Heart right ventricle (tissue), 16 donors: ENCODE measurements at regions not wholly inside any gene's neighbourhood (a gene's known extent, or its start where the extent isn't known, plus 50 kb on each side); places are given as distances from the start of the nearest gene placed in this dataset.

Experiments
- ATAC-seq, 8 donors: fragments of 200-7000 bp; cut with Tn5 transposase; one replicate each; pipeline ENCODE4 v1.9.1; 2020; ENCODE audit warnings: mild to moderate bottlenecking in 8 of 8, moderate library complexity in 8 of 8, moderate number of reproducible peaks in 1 of 8
- DNase-seq, 2 donors: peaks; one replicate each; pipeline ENCODE4 v3.0.0-alpha.2; 2020
- H3K27ac ChIP-seq, 10 donors: fragments of 200-600 bp; sonication (generic) in 2 of 10; one replicate each; pipeline versions ENCODE4 v1.5.0 to v1.8.0; 2020 to 2022; ENCODE audit warnings: mild to moderate bottlenecking in 3 of 10
- H3K27me3 ChIP-seq, 7 donors: fragments of 200-600 bp; one replicate each; pipeline ENCODE4 v1.8.0; 2021 to 2022; ENCODE audit warnings: mild to moderate bottlenecking in 2 of 7
- H3K36me3 ChIP-seq, 9 donors: fragments of 200-600 bp; sonication (generic) in 1 of 9; one replicate each; pipeline versions ENCODE4 v1.5.0 to v1.8.0; 2020 to 2022; ENCODE audit warnings: mild to moderate bottlenecking in 2 of 9
- H3K4me1 ChIP-seq, 9 donors: fragments of 200-600 bp; sonication (generic) in 1 of 9; one replicate each; pipeline versions ENCODE4 v1.5.0 to v1.8.0; 2020 to 2022; ENCODE audit warnings: mild to moderate bottlenecking in 4 of 9
- H3K4me3 ChIP-seq, 10 donors: fragments of 200-600 bp; sonication (generic) in 2 of 10; one replicate each; pipeline versions ENCODE4 v1.5.0 to v1.8.0; 2020 to 2022; ENCODE audit warnings: mild to moderate bottlenecking in 7 of 10, moderate library complexity in 2 of 10
- H3K9me3 ChIP-seq, 11 donors: fragments of 200-600 bp in 10 of 11; sonication (generic) in 2 of 11; one replicate each; pipeline versions ENCODE4 v1.5.0 to v1.8.0; 2013 to 2022; ENCODE audit warnings: mild to moderate bottlenecking in 2 of 11, control low read depth in 1 of 11, moderate library complexity in 1 of 11
- WGBS, 2 donors: extraction: QIAGEN DNeasy Blood & Tissue Kit; methylation state at CpG; one replicate each; pipeline ENCODE4 v1.1.7; 2013; ENCODE audit warnings: inconsistent platforms in 1 of 2; 5-methylcytosine and 5-hydroxymethylcytosine counted together
- intact Hi-C, 10 donors: fragments of 100-400 bp; cut with DNase I; formaldehyde crosslinking; loops; one replicate each; pipeline versions ENCODE4 v1.11.1 to v1.14.2; 2022
- TF ChIP-seq, protein P1 (sequence below), 9 donors: fragments of 200-600 bp; sonication (generic) in 2 of 9; IDR thresholded peaks; one replicate each; pipeline versions ENCODE4 v1.5.0 to v1.8.0; 2021 to 2022; ENCODE audit warnings: antibody characterized with exemption in 9 of 9, mild to moderate bottlenecking in 5 of 9, moderate library complexity in 1 of 9
- donor health status: Arrhythmogenic right ventricular cardiomyopathy.
- donor health status: ischemic (EF 13 %, LVEDD 7.1; RV severe dilation, severe dysfunction).
- donor health status: healthy with polysubstance abuse.
- donor health status: DM: no; HTN: yes; CAD: no.
- donor health status: DM: no; HTN: no; CAD: no.
- donor health status: ischemic (EF 25% LVEDD 6.9; RV normal size, moderate dysfunction).
- donor health status: ischemic (EF 25% LVEDD 5.7; RV mildly dilated, moderate dysfunction).
- donor health status: healthy.
- donor health status: DM: yes; HTN: yes; CAD: no.
- donor health status: Ischemic cardiomyopathy.
- donor health status: ischemic (EF 35%, LVEDD 5.7; RV mildly dilated, moderate dysfunction).
- donor health status: nonischemic (EF 11% LVEDD 7.7; RV severe dilation, severe dysfunction).
- donor health status: DM: yes; HTN: yes; CAD: no.
- donor health status: PGD.
- donor health status: ischemic (EF 29% LVEDD 5.4; RV normal size, mild dysfunction).
- donor health status: nonischemic (EF 23%, LVEDD 6.1; RV moderate dilation, normal function).

DNA sequence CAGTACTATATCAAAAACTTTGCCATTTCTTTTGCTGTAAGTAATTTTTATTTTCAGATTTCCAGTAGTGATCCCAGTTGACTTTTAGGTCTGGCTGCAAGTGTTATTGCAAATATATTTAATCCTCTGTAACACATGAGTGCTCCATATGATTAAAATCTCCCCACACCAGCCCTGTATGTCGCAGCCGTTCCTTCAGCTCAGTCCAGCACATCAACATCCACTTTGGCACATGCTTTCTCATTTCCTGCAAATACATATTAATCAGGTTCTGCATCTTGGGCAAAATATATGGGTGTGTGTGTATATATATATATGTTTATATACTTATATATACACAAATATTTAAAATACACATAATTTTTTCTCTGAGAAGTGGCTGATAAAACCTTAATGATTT is 919.5 kb downstream of the JRKL start:
- H3K9me3 ChIP-seq: no peaks in the 10 kb centered on the region
- H3K4me1 ChIP-seq: no peaks in the 10 kb centered on the region
- no peaks in the 10 kb centered on the region for H3K36me3 ChIP-seq
- ATAC-seq (no peak), DNase-seq (no peak)
- TF ChIP-seq, protein P1, sequence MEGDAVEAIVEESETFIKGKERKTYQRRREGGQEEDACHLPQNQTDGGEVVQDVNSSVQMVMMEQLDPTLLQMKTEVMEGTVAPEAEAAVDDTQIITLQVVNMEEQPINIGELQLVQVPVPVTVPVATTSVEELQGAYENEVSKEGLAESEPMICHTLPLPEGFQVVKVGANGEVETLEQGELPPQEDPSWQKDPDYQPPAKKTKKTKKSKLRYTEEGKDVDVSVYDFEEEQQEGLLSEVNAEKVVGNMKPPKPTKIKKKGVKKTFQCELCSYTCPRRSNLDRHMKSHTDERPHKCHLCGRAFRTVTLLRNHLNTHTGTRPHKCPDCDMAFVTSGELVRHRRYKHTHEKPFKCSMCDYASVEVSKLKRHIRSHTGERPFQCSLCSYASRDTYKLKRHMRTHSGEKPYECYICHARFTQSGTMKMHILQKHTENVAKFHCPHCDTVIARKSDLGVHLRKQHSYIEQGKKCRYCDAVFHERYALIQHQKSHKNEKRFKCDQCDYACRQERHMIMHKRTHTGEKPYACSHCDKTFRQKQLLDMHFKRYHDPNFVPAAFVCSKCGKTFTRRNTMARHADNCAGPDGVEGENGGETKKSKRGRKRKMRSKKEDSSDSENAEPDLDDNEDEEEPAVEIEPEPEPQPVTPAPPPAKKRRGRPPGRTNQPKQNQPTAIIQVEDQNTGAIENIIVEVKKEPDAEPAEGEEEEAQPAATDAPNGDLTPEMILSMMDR (IDR thresholded peaks at IDR 0.05): no peak
- H3K27me3 ChIP-seq: no peaks in the 10 kb centered on the region
- no peak overlapping the region for H3K4me3 ChIP-seq
- H3K27ac ChIP-seq: no peak overlapping the region
- 72 to 74% methylated on average over 2 of the region's 2 CpGs for WGBS, 2 donors
- intact Hi-C loops: no loop called here

DNA sequence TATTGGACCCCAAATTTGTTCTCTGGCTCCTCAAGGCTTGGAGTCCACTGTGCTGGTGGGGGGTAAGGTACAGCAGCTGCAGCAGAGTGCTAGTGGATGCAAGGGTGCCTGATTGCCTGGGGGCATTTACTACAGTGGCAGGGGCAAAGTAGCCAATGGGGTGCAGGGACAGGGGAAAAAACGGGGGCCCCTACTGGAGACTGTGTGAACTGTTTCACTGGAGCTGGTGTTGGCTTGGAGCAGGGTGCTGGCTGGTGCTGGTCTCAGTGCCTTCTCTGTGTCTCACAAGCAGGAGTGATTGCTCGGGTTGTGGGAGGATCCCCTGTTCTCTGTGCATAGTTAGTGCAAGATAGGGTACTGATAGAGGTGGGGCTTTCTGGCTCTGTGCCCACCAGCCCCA is 935.9 kb downstream of the JRKL start:
- Histone ChIP-seq H3K27me3 (no peaks in the 10 kb centered on the region), H3K36me3 (no peaks in the 10 kb centered on the region), H3K4me1 (no peaks in the 10 kb centered on the region), H3K4me3 (no peak overlapping the region), H3K27ac (no peak overlapping the region), H3K9me3 (peaks cover 0 to 37% (median 0%) of the 10 kb centered on the region in 11 donors)
- ATAC-seq (no peak), DNase-seq (no peak)
- TF ChIP-seq, protein P1 (IDR thresholded peaks at IDR 0.05): no peak
- intact Hi-C loops: no loop called here
- WGBS, 2 donors: 62 to 75% methylated on average over 2 of the region's 2 CpGs

DNA sequence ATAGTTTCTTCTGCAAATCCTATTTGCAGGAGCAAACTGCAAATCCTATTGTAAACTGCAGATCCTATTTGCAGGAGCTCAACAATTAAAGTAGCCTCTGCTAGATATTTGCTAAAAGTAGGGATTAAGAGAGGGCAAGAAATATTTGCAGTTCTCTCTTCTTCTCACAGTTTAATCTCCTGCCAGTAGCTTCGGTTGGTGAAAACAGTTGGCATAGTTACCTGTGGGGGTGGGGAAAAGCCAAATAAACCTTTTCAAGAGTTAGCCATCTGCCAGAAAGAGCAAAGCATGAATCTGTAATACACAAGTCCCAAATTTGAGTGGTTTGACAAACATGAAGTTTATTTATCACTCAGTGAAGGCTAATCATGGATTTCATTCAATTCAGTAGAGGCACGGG is 942.5 kb downstream of the JRKL start:
- intact Hi-C loops: no loop called here
- no peaks in the 10 kb centered on the region for H3K27me3 ChIP-seq

DNA sequence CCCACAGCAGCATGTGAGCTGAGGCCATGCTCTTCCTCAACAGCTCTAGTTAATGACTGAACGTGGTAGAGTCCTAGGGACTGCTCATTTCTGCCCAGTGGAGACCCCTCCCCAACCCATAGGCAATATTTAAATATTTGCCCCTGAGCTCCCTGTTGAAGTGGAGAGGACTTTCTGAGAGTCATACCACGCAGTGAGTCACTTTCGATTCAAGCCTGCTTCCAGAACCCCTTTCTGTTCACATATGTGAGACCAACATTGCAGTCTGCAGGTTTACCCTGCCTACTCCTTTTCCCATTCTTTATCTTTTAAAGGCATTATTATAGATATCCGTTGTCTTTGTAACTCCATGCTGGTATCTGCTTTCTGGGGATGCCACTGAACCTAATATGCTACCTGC is 946.3 kb downstream of the JRKL start:
- H3K27ac ChIP-seq: no peak overlapping the region
- intact Hi-C loops: no loop called here
- WGBS, 2 donors: 82 to 84% methylated on average over 4 of the region's 4 CpGs
- DNase-seq (no peak), ATAC-seq (no peak)
- H3K36me3 ChIP-seq: no peaks in the 10 kb centered on the region
- TF ChIP-seq, protein P1 (IDR thresholded peaks at IDR 0.05): no peak
- no peak overlapping the region for H3K4me3 ChIP-seq
- peaks cover 0 to 8% (median 0%) of the 10 kb centered on the region in 11 donors for H3K9me3 ChIP-seq
- no peaks in the 10 kb centered on the region for H3K4me1 ChIP-seq
- no peaks in the 10 kb centered on the region for H3K27me3 ChIP-seq

More for the DNA sequence above, 942.5 kb downstream of the JRKL start:
- TF ChIP-seq, protein P1 (IDR thresholded peaks at IDR 0.05): no peak
- ATAC-seq (no peak), DNase-seq (no peak)
- no peak overlapping the region for H3K27ac ChIP-seq
- H3K36me3 ChIP-seq: no peaks in the 10 kb centered on the region
- 55 to 72% methylated on average over 2 of the region's 2 CpGs for WGBS, 2 donors
- H3K4me1 ChIP-seq: no peaks in the 10 kb centered on the region
- no peak overlapping the region for H3K4me3 ChIP-seq
- H3K9me3 ChIP-seq: peaks cover 0 to 10% (median 0%) of the 10 kb centered on the region in 11 donors
